ENCODE measurements at regions not wholly inside any gene's neighbourhood (a gene's known extent, or its start where the extent isn't known, plus 50 kb on each side); places are given as distances from the start of the nearest gene placed in this dataset.

DNA sequence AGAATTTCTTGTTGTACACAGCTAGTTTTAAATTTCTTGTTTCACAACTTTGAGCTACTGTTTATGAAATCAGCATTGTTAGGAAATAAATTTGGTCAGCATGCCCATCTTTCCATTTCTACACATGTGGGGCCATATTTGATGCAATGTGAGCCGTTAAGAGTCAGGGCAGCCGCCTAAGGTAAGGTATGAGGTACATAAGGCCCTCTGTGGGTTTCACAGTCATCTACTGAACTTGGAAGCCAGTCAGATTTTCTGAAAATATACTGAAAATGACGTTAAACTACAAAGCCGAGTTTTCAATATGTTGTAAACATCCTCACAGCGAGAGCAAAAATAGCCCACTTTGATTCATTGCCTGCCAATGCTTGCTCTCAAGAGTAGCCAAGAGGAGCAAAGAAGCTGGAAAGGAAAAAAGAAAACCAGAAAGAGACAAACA is 94.7 kb upstream of the PDZRN3 start:
- TF ChIP-seq, protein P1, sequence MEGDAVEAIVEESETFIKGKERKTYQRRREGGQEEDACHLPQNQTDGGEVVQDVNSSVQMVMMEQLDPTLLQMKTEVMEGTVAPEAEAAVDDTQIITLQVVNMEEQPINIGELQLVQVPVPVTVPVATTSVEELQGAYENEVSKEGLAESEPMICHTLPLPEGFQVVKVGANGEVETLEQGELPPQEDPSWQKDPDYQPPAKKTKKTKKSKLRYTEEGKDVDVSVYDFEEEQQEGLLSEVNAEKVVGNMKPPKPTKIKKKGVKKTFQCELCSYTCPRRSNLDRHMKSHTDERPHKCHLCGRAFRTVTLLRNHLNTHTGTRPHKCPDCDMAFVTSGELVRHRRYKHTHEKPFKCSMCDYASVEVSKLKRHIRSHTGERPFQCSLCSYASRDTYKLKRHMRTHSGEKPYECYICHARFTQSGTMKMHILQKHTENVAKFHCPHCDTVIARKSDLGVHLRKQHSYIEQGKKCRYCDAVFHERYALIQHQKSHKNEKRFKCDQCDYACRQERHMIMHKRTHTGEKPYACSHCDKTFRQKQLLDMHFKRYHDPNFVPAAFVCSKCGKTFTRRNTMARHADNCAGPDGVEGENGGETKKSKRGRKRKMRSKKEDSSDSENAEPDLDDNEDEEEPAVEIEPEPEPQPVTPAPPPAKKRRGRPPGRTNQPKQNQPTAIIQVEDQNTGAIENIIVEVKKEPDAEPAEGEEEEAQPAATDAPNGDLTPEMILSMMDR (IDR thresholded peaks at IDR 0.05; ENCODE audit: low read depth, low read length), result no peak
- DNase-seq (ENCODE audit: extremely low read depth, low read depth), result peak; percentile 49

DNA sequence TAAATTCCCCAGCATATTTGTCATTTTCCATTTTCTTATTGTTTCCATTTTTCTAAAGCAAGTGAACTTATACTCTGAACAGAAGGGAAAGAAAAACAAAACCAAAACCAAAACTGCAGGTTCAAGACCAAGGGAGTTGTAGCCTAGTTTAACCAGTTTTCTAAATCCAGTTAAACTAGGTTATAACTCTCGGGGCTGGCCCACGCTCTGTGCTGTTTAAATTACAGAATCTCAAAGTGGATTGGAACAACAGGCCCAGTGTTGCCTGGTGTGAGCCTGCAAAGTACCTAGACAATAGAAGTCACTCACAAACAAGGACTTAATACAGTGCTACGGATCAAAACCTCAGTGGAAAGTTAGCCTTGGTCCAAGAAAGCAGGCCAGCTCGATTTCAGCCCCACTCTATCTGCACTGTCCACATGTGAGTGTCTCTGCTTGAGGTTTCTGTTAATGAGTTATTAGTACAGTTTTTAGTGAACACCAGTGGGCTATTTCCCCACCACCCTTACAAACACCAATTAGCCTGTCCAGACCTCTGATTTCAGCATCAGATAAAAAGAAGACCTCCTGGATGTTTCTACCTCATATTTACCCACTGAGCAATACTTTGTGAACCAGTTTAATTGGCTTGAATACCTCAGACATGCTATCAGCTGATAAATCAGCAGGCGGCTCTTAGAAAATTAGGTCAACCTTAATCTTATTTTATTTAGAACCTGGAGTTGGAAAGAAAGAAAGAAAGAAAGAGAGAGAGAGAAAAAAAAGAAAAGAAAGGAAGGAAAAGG is 93.8 kb upstream of the PDZRN3 start:
- TF ChIP-seq, protein P1 (IDR thresholded peaks at IDR 0.05; ENCODE audit: low read depth, low read length), result no peak
- DNase-seq (ENCODE audit: extremely low read depth, low read depth), result no peak

GRCh38 chr3:73716418-73716817 is 91.7 kb upstream of the PDZRN3 start:
- DNase-seq (ENCODE audit: extremely low read depth, low read depth), result no peak
- TF ChIP-seq, protein P1 (IDR thresholded peaks at IDR 0.05; ENCODE audit: low read depth, low read length), result no peak

GRCh38 chr3:73710340-73710739 is 85.6 kb upstream of the PDZRN3 start:
- no peak for DNase-seq (ENCODE audit: extremely low read depth, low read depth)
- TF ChIP-seq, protein P1 (IDR thresholded peaks at IDR 0.05; ENCODE audit: low read depth, low read length), result no peak

- TF ChIP-seq, protein P1 (IDR thresholded peaks at IDR 0.05; ENCODE audit: low read depth, low read length), result no peak
- no peak for DNase-seq (ENCODE audit: extremely low read depth, low read depth)
Observed at GRCh38 chr3:73709712-73710111, 85.0 kb upstream of the PDZRN3 start.

DNA sequence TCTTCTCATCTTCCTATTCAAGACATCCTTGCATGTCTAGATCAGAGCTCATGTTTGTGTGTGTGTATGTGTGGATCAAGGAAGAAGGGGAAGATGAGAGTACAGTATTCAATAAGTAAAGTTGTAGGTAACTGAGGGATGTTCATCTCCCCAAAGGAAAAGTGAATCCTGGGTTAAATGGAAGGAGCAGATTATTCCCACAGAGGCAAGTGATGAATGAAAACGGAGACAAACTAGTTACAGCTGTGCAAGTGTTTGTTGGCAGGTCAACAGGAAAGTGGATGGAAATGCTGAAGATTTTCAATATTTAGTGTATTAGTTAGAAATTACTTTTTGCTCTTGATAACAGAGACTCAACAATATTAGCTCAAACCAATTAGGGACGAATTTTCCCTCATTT is 84.2 kb upstream of the PDZRN3 start:
- DNase-seq (ENCODE audit: extremely low read depth, low read depth), result no peak
- TF ChIP-seq, protein P1 (IDR thresholded peaks at IDR 0.05; ENCODE audit: low read depth, low read length), result no peak

GRCh38 chr3:73707772-73708171 is 83.0 kb upstream of the PDZRN3 start:
- TF ChIP-seq, protein P1 (IDR thresholded peaks at IDR 0.05; ENCODE audit: low read depth, low read length), result no peak

More at GRCh38 chr3:73707772-73708171, 83.0 kb upstream of the PDZRN3 start:
- DNase-seq (ENCODE audit: extremely low read depth, low read depth), result no peak
